ENCODE measurements at regions not wholly inside any gene's neighbourhood (a gene's known extent, or its start where the extent isn't known, plus 50 kb on each side); places are given as distances from the start of the nearest gene placed in this dataset.
"Not testable (repeated sequence)": the region's sequence is repeated elsewhere in the genome, so short reads cannot be mapped to it uniquely, and the experiment has no call there.

DNA sequence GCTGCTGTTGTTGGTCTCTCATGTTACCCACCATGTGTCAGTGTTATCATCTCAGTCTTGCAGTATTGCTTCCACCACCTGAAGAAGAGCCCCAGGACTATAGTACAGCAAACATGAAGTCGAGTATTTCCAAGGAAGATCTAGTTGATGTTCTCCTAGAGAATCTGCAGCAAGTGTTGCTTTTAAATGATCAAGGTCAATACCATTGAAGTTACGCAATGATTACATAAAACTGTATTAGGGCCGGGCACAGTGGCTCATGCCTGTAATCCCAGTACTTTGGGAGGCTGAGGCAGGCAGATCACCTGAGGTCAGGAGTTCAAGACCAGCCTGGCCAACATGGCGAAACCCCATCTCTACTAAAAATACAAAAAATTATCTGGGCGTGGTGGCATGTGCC, 173.9 kb downstream of the TJP1 start:
- not testable (repeated sequence) for DNase-seq (ENCODE audit: low read depth in 3 of 3)

DNA sequence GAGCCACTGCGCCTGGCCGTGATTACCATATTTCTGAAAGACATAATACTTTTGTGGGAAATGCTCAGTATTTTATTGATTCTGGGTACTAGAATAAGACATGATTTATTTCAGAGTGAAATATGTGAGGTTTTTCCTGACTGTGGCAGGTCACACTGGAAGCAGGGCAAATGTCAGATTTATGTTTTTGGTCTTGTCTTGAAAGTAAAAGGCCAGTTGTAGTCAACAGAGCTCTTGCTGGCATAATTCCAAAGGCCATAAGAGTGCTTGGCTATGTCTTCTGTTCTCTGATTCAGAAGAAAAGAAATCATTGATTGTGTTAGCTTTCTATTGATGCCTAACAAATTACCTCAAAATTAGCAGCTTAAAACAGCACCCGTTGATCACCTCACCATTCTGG, 176.4 kb downstream of the TJP1 start:
- no peak for DNase-seq (ENCODE audit: low read depth in 3 of 3)

DNA sequence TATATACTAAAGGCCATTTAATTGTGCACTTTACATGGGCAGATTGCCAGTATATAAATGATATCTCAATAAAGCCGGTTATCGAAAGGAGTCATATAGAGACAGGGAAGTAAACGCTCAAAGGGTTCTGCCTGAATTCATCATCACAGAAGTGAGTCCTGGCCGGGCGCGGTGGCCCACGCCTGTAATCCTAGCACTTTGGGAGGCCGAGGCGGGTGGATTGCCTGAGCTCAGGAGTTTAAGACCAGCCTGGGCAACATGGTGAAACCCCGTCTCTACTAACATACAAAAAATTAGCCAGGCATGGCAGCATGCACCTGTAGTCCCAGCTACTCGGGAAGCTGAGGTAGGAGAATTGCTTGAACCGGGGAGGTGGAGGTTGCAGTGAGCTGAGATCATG, 177.9 kb downstream of the TJP1 start:
- DNase-seq (ENCODE audit: low read depth in 3 of 3), result not testable (repeated sequence)

DNA sequence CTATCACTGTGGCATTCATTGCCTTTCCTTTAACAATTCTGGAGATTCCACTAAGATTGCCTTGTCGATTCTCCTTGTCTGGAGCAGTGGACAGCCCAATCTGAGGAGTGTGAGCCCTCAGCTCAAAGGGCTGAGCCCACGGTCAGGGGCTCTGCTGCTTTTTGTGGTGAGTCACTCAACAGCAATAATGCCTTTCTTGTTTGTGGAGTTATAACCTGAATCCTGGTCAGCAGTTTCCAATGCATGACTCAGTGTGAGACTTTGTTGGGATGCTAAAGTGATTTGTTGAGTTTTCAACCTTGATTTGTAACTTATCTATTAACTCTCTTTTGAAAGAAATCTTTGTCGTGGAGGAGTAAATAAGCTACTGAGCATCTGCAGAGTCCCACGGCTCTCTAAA, 183.5 kb downstream of the TJP1 start:
- no peak for DNase-seq (ENCODE audit: low read depth in 3 of 3)

DNA sequence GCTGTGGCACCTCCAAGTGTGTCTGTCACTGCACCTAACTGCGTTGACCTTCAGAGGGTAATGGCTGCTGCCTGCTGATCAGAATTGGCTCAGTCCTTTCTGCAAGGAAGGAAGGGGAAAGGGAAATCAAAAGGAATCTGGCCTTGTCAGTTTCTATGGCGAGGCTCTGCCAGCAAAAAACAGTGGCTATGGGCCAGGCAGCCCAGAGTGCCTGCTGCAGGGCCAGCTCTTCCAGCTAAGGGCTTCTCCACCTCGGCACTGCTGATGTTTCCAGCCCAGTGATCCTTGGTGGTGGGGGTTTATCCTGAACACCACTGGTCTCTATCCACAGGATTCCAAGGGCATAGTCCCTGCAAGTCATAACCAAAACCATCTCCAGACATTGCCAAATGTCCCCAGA, 184.3 kb downstream of the TJP1 start:
- DNase-seq (ENCODE audit: low read depth in 3 of 3), result no peak

DNA sequence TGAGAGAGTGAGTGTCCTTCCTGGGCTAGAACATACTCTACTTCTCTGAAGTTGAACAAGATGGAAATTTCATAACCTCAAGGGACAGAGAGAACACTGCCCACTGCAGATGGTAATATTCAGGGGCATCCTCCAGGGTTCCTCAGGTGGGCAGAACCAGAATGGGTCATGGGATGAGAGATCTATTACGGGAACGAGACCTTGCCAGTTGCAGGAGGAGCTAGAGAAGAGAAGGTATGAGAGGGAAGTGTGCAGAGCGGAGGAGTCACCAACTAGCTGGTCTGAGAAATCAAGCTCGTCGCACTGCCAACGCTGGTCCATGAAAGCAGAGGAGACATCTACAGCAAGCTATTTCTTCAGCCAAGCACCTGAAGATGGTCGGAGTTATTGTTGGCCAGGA, 184.7 kb downstream of the TJP1 start:
- no peak for DNase-seq (ENCODE audit: low read depth in 3 of 3)

DNA sequence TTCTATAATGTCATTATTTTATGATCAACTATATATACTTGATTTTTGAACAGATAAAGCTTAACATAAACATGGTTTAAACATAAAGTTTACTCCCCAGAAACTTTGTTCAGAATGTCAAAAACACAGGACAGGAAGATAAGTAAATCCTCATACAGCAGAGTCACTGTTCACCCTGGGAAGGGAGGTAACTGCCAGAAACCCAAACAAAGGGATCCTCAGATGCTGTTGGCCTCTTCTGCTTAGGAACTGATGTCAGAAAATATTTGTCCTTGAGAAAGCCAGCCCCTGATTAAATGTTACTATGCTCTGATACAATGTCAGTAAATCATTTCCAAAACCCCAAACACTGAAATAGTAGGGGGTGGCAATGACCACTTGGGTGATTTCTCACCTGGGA, 185.3 kb downstream of the TJP1 start:
- DNase-seq (ENCODE audit: low read depth in 3 of 3), result no peak

DNA sequence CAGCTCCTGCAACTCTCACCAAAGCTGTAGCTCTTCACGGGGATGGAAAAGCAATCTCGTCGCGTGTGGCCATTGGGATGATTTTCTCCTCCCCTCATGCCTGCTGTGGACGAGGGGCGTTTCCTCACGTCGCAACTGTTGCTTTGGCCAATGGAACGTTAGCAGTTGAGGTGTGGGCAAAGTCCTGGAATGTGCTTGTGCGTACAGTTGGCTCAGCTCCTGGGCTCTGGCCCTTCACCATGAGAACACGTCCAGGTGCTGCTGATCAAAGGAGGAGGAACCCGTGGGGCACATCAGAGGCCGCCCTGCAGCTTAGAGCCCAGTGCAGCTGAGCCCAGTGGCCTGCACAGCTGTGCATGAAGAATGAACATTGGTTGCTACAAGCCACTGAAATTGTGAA, 186.1 kb downstream of the TJP1 start:
- DNase-seq (ENCODE audit: low read depth in 3 of 3), result no peak

DNA sequence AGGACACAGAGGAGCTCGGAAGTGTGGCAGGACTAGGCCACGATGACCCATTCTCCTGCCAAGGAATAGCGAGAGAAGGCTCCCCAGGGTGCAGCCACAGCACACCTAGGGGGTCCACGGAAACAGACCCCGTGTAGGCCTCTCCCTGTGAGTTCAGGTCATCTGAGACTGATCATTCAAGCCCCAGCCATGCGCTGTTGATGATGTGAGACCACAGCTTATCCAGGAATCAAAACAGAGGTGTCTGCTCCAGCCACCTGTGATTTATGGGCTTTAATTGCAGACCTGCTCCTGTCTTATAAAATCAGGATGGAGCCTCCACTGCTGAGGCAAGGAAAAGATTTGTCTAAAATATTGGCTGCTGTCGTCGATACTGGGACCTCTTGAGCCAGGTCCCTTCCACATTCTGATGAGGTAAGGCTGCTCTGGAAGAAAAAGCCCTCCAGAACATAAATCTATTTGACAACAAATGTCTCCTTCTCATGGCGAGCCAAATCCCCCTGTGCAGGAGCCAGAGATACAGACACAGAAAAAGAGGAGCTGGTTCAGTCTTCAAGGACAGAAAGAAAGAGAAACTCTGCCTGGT, 186.7 kb downstream of the TJP1 start:
- no peak for DNase-seq (ENCODE audit: low read depth in 3 of 3)

DNA sequence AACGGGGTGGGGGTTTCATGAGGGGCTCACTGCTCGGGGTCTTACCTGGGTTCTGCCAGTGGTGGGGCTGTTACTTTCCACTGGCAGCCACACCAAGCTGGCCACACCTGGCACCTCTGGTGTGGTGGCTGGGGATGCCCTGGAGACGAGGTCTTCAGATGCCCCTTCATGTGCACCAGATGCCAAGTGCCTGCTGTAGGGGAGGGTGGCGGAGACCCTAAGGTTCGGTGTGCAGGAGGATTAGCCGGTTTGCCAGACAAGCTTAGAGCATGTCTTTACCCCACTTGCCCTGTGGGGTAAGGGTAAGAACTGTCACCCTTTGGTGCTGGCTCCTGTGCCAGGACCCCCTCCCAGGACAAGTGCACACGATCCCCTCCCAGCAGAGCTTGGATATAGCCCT, 188.3 kb downstream of the TJP1 start:
- no peak for DNase-seq (ENCODE audit: low read depth in 3 of 3)

DNA sequence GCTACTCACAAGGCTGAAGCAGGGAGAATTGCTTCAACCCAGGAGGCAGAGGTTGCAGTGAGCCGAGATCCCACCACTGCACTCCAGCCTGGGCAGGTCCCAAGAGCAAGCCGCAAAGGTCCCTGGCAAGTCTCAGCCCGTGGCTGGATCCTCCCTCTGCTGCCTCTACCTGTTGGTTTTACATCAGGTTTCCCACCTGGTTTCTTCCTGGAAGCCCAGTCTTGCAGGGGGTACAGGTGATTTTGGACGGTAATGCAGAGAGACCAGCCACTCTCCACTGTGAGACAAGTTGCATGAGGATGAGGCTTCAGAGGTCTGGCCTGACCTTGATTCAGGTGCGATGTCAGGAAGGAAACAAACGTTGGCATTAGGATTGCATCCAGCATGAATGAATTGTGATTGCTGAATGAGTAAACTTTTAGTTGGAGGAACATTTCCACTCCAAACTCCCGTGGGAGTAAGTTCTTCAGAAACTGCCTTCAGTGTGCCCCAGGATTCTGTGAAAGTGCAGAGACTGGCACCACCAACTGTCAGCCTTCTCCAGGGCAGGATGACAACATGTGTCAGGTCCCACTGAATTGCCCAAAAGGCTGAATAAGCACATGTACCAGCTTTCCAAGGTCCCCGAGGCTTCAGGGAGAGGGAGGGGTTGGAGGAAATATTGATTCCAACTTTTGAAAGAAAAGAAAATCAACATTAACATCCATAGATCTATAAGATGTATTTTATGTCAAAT, 189.4 kb downstream of the TJP1 start:
- DNase-seq (ENCODE audit: low read depth in 3 of 3), result no peak

DNA sequence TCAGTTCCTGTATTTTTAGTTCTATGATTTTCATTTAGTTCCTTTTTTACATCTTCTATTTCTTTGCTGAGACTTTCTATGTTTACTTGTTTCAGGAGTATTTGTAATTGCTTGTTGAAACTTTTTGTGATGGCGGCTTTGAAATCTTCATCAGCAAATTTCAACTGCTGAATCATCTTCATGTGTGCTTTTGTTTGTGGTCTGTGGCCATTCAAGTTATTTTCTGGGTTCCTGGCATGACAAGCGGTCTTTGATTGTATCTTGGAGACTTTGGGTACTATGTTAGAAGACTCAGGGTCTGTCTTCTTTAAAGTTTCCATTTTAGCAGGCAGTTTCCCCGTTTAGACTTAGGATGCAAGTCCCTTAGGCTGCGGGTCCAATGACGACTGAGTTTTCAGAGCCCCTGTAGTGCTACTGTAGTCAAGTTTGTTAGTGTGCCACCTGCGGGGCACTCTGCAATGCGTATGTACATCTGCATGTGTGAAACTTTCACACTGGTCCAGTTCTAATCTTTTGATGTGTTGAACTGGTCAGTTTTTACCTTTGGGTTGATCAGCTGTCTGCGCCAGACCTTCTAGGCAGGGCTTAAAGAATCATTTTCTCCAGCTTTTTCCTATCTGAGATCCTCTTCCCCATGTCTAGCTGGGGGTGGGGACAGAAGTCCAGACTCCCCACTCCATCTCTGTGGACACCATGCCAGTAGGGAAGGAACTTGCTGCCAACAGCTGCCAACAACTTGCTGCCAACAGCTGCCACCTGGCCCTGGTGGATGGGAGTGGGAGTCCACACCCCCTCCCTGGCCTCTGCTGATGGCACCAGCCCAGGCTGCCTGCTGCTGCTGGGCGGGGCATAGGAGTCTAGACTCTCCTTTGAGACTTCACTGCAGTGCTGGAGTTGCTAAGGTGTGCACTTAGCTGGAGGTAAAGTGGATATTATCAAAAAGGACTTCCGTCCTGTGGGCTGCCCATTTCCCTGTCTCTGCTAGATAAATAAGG, 190.9 kb downstream of the TJP1 start:
- no peak for DNase-seq (ENCODE audit: low read depth in 3 of 3)

DNA sequence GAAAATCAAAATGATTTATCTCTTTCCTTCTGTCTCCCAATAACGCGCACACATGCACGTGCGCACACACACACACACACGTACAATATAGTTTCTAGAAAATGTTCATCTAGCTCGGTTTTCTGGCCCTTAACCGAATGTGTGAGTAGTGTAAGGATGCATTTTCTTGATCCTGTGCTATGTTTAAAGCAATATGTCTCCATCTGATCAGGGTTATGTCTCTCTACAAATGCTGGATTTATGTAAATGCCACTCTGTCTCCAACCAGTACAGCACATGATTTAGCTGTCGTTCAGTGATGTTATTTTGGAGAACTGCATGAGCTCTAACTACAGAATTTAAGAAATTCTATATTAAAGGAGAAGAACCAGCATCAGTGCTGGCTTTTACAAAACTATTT, 198.0 kb downstream of the TJP1 start:
- no peak for DNase-seq (ENCODE audit: low read depth in 3 of 3)

DNA sequence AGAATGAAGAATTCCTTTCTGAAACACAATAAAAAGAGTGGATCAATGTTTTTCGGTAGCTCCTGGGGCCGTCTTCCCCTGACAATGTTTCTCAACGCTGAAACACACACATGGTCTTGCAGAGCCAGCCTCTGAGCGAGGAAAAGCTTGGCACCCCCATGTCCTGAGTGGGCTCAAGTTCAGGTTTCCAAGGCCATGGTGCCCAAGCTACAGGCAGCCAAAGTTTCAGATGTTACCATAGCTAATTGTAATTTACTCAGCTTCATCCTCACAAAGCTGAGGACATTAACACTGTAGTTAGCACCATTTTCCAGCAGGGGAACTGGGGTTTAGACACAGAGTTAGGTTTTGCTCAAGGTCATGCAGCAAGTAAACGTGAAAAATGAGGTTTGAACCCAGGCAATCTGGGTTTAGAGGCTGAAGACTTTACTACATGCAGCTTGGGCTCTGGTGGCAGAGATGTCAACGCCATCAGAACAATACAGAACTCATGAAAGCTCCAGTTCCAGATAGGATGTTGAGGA, 199.1 kb downstream of the TJP1 start:
- no peak for DNase-seq (ENCODE audit: low read depth in 3 of 3)

DNA sequence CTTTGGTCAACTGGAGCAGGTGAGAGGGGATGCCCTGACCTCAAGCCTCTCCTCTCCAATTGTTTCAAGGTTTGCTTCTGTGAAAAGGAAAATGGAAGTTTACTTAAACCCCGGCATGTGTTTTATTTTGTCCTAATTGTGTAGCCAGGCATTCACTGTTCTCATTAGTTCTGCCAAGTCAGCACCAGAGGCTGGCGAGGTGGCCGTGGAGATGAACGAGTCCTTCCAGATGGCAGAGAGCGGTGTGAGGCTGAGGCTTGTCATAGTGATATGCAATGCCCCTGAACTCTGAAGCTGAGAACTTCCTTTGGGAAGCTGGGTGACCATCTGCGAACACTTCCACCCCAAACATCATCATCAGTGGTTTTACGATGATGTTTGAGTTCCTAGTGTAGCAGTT, 199.6 kb downstream of the TJP1 start:
- no peak for DNase-seq (ENCODE audit: low read depth in 3 of 3)

DNA sequence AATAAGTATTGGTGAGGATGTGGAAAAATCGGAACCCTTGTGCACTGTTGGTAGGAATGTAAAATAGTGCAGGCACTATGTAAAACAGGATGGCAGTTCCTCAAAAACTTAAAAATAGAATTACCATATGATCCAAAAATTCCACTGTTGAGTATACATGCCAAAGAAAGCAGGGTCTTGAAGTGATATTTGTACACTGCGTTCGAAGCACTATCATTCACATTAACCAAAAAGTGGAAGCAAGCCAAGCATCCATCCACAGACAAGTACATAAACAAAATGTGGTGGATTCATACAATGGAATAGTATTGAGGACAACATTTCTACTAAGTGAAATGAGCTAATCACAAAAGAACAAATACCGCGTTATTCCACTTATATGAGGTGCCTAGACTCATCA, 200.7 kb downstream of the TJP1 start:
- DNase-seq (ENCODE audit: low read depth in 3 of 3), result no peak

DNA sequence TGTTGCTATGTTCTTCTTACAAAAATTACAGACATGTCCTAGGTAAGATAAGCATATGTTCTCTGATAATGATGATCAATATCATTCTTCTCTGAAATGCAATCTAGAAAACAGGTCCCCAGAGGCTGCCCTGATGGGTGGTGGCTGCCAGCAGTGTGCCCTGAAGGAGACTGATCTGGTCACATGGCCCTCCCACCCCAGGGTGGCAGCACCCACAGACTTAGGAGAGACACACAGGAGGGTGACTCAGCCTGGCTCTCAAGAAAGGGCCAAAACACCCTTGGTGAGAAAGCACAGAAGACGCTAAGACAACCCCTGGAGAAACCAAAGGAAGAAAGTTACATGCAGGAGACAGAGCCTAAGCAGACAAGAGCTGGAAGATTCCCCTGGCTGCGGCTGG, 203.7 kb downstream of the TJP1 start:
- DNase-seq (ENCODE audit: low read depth in 3 of 3), result no peak

DNA sequence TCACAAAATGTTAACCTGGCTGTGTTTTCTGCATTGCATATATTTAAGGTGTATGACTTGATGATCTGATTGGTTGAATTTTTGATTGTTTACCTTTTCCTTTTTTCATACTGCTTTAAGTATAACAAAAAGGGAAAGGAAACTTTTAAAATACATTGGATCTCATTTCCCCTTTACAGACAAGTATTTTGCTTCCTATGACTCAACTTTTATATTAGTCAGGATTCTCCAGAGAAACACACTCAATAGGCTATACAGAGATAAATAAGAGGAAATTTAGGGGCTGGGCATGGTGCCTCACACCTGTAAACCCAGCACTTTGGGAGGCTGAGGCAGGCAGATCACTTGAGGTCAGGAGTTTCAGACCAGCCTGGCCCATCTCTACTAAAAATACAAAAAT, 205.8 kb downstream of the TJP1 start:
- no peak for DNase-seq (ENCODE audit: low read depth in 3 of 3)

DNA sequence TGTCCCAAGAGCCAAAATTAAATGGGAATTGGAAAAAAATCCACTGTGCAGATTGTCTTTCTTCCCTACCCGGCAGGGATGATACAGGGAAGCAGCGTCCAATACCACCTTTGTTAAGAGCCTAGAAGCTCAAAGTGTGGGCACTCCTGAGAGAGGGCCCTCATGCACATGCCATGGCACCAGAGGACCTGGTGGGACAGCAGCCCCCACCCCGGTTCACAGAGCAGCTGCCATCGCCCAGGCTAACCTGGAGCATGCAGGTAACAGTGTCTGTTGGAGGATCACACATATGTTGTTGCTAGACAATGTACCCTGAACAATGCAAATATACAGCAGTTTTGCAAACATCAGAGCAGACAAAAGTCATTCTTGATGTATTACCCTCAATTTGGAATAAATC, 206.5 kb downstream of the TJP1 start:
- DNase-seq (ENCODE audit: low read depth in 3 of 3), result no peak

DNA sequence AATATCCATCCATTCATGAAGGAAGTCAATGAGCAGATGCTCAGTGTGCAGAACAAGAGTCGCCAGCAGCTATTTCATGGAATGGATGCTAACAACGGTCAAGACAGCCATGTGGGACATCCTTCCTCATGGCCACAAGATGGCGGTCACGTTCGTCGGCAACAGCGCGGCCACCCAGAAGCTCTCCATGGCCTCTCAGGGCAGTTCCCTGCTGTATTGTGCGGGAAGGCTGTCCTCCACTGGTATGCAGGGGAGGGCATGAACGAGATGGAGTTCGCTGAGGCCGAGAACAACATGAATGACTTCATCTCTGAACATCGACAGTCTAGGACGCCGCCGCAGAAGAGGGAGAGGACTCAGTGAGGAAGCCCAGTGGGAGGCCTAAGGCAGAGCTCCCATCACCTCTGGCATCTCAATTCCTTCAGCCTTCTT, 208.3 kb downstream of the TJP1 start:
- DNase-seq (ENCODE audit: low read depth in 3 of 3), result no peak

DNA sequence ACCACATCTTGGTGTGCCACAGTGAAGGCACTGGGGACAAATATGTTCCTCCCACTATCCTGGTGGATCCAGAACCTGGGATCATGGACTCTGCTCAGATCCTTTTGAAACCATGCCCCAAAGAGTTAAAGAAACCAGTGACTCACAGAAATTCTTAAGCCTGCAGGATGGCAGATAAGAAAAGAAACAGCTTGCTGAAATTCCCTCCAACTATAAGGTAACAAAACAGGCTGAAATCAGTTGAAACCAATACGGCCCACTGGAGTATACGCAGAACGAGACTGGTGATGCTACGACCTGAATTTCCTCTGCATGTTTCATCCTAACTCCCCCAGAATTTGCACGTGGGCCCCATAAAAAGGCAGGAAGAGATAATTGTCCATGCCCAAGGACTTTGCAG, 209.6 kb downstream of the TJP1 start:
- no peak for DNase-seq (ENCODE audit: low read depth in 3 of 3)

DNA sequence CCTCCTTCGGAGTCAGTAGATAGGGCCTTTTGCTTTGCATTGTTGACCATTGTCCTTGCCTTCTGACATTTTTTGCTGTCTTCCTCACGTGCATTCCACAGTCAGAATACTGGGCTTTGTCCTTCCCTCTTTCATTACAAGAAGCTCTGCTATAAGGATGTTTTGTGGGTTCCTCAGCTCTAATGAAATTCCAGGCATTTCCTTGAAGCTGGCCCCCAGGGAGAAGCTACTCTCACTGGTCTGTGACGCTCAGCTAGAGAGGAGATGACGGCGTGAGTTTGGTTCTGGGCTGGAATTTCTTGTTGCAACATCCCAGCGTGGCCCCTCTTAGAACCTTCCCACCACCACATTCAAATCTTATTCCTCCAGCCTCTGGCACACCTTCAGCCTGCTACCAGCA, 210.2 kb downstream of the TJP1 start:
- DNase-seq (ENCODE audit: low read depth in 3 of 3), result no peak
